GM20431 (cell line): ENCODE measurements at regions not wholly inside any gene's neighbourhood (a gene's known extent, or its start where the extent isn't known, plus 50 kb on each side); places are given as distances from the start of the nearest gene placed in this dataset.

ENCODE experiments used
- in situ Hi-C: fragments of 300-500 bp; cut with MseI, MboI; formaldehyde crosslinking; loops from one replicate; pipeline ENCODE4 v1.15.0; 2020; ENCODE audit warnings: low sequenced_read_pairs; ENCODE audit not compliant: unreplicated experiment

DNA sequence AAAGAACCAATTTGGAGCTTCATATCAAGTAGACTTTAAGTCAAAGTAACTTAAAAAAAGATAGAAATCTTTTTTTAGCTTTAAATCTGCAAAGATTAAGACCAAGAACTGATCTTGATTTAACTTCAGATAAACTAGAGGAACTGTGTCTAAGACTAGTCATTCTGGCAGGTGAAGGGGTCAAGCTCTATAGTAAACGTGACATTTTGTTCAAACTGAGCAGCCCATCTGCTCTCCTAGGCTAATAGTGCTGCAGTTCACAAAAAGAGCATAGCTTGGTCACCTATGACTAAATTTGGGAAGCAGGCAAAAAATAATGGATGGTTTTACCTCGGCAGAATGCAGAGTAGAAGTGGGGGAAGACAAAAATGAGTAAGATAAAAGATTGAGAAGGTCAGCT lies 168.8 kb upstream of the ALCAM start:
- in situ Hi-C loops, result no loop called here

DNA sequence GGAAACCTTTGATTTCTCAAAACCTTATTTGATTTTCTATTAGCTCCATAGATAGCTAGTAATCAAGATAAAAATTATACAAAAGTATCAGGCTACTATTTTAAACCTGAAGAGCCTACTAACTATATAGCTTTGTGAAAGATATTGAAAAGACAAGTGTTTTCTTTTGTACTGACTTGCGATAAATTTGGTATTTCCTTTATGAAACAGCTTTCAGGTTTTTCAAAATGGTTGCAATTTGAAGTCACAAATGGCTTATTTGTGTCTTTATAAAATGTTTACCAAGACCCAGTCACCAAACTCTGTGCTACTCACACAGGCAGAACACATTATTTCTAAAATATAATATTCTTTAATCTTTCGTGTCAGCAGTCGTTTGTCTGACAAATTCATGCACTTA lies 167.5 kb upstream of the ALCAM start:
- in situ Hi-C loops, result no loop called here

DNA sequence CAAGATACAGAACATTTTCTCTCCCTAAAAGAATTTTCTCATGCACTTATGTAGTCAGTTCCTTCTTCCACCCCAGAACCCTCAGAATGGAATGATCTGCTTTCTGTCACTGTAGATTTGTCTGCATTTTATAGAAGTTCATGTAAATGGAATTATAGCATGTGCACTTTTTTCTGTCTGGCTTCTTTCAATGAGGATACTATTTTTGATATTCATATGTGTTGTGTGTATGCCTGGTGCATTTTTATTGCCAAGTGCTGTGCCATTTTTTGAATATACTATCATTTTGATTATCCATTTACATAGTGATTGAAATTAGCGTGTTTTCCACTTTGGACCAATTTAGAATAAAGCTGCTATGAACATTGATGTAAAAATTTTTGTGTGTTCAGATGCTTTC lies 156.6 kb upstream of the ALCAM start:
- in situ Hi-C loops, result no loop called here

DNA sequence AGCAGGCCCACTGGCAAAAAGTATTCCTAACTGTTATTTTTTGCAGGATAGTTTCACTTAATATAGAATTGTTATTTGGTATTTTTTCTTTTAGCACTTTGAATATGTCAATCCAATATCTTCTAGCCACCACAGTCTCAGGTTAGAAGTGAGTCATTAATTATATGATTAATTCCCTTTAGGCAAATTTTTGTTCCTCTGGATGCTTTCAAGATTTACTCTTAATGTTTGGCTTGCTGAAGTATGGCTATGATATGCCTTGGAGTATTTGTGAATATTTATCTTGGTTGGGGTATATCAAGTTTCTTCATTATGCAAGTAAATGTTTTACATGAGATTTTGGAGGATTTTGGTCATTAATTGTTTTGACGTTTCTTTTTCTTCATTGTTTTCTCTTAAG lies 152.1 kb upstream of the ALCAM start:
- in situ Hi-C loops, result no loop called here

DNA sequence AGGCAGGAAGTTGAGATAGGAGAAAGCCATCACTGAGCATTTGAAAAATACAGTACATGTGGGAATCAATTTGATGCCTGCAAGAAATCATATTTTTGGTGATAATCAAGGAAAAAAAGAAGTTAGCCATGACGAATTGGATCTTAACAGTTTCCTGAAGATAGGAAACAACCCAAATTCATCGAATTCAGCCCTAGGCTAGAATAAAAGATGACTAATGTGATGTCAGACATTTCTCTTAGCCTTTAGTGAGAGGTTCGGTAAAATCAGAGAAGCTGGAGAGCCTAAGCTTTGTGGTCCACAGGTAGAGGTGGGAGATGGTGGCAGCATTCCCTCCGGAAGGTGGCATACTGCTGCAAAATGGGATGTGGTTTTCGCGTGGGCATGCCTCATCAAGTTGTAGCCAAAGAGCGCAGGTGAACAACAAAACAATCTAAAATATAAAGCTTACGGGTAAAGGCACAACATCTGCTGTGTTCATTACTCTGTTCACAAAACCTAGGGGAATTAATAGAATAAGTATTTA lies 144.1 kb upstream of the ALCAM start:
- in situ Hi-C loops, result no loop called here

DNA sequence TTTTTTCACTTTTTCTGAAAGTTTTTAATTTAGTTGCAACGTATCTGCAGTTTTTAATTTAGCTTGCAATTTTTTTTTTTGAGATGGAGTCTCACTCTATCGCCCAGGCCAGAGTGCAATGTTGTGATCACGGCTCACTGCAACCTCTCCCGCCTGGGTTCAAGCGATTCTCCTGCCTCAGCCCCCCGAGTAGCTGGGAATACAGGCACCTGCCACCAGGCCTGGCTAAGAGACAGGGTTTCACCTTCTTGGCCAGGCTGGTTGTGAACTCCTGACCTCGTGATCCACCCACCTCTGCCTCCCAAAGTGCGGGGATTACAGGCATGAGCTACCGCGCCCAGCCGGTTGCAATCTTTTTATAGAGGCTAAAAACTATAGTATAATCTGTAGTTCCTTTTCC lies 142.9 kb upstream of the ALCAM start:
- in situ Hi-C loops, result no loop called here

DNA sequence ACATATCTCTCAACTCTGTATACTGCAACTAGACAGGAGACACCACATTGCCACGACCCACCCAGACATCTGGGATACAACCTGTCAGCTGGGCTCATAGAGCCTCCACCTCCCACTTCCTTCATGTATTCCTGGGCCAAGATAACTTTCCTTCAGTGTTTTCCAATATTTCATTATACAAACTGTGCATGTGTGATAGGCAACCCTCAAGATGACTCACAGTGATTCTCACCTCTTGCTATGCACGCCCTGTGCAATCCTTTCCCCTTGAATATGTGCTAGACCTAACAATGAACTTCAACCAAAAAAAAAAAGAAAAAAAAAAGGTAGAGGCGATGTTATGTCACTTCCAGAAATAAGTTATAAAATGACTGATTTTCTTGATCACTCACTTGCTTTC lies 138.0 kb upstream of the ALCAM start:
- in situ Hi-C loops, result no loop called here

DNA sequence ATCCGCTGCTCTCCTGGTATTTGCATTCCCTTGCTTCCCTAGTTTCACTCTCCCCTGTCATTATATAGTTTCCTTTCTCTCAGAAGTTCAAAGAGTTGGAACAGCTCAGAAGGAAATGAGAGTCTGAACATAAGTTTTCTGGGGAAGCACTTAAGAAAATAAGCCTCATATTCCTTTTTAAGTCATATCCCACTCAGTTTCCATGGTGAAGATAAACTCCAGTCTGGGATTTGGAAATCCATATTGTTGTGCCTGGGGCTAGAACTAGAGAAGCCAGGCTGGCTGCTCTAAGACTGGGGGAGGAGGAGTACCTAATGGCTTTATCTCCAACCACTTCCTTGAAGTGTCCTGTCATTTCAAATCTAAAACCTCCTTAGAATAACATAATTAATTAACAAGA lies 134.2 kb upstream of the ALCAM start:
- in situ Hi-C loops, result no loop called here

DNA sequence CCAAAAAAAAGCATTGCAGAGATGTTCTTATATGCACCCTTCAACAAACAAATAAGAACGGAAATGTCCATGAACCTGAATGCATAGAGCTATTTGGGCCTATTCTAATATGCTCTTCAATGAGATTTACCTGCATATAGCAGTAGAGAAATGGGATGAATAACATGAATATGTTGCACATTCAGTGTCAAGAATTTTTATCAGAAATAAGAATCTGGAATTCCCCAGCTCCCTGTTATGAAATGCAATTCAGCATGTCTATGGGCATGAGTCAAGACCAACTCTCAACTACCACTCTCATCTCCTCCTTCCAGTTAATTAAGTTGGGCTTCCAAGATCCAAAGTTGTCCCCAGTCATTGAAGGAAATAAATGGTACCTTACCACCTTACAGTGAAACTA lies 133.7 kb upstream of the ALCAM start:
- in situ Hi-C loops, result no loop called here

DNA sequence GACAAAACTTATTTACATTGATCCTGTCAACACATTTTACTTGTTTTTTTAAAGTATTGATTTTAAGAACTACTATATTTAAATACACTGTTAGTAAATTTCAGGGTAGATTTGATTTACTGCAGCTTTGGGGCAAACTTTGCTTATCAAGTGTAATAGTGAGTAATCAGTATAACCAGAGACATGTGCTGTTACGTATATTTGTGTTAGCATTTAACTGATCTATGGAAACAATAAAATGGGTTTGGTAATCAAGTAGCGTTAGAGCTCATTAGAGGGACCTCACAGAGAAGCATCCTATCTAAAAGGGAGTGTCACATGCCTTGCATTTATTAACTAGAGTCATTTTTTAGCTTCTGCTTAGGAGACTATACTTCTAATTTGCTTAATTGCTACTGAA lies 131.5 kb upstream of the ALCAM start:
- in situ Hi-C loops, result no loop called here

DNA sequence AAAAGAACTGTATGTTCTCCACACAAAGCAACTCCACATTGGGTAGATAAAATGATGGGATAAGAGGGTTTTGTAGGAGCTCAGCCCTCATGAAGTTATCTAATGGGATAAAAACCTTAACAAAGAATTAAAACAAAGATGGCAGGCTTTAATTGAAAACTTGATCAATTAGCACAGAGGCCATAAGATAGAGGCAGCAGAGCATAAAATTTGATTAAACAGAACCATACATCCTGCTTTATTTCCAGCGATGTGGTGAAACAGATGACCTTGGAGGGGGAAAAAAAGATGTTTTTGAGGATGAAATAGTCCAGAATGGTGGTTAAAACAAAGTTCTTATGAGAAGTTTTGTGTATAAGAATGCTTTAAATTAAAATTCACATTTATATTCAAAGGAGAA lies 130.9 kb upstream of the ALCAM start:
- in situ Hi-C loops, result no loop called here

DNA sequence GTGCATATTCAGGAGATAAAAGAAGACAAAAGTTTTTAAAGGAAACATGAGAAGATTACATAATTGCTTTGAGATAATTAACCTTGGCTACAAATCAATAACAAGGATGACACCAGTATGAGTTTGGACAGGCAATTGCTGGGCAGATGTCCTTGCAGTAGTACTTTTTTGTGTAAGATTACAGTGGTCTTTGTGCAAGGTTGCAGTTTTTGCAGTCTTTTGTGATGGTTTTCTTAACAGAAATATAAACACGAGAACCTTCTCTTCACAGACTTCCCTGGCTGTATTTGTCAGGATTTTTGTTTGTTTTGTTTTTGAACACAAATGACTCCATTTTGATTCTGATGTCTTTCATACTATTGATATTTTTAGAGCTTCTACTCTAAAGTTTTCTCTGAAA lies 128.3 kb upstream of the ALCAM start:
- in situ Hi-C loops, result no loop called here

DNA sequence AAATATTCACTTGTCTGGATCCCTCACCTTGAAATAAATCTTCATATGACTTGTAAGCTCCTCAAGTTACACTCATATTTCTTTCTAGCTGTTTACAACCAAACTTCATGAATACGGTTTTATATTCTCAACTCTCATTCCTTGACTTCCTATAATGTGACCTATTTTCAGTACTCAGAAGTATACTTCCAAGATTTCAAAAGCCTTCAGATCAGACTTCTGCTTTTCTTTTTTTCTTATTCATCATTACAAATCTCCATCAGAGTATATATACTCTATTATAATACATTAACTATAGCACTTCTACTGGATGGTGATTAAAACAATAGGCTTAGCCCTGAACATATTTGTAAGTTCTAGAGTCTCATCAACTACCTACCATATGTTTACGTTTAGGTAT lies 123.6 kb upstream of the ALCAM start:
- in situ Hi-C loops, result no loop called here

DNA sequence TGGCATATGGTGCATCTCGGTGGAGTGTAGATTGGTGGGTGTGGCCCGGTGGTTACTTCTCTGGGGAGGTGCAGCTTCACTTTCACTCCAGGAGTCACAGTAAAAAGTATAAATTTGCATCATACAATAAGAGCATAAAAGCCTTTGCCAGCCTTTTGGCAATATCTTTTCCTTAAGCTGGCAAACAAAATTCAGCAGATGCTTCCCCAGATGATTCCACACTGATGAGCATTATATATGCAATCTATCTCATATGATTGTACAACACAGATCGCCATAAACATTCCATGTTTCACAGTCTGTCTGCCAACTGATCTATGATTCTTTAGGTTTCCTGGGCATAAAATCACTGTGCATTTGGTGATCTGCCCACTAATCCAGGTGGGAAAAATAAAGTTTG lies 120.2 kb upstream of the ALCAM start:
- in situ Hi-C loops, result no loop called here

DNA sequence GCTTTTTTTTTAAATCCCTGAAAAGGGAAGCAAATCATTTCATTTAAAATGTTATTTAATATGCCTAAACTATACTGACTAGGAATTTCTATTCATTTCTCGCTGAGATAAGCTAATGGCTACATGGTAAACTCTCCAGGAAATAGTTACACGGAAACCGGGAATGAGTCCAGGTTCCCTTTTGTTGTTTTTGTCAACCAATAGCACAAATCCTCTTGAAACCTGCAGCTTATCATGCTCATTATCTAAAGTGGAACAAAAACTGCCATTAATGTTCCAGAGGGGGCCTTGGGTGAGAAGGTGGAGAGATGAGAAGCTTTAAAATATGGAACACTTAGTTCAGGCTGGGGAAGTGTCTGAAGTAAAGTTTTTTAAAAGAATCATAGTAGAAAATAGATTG lies 113.5 kb upstream of the ALCAM start:
- in situ Hi-C loops, result no loop called here

DNA sequence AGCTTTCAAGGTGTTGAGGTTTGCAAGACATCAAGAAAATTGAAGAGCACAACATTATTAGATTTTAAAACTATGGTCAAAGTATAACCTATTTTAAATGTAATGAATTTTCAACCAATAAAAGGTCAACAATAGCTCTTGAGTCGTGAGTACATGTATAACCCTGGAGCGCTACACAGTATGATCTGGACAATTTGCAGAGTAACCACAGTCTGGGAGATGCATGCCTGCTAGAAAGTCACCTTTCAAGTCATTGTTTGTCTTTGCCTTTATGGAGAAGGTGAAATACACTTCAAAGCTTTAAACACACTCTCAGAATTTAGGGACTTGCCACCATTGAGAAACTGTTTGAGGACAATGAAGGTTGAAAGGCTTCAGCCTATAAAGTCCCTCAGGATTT lies 112.6 kb upstream of the ALCAM start:
- in situ Hi-C loops, result no loop called here

DNA sequence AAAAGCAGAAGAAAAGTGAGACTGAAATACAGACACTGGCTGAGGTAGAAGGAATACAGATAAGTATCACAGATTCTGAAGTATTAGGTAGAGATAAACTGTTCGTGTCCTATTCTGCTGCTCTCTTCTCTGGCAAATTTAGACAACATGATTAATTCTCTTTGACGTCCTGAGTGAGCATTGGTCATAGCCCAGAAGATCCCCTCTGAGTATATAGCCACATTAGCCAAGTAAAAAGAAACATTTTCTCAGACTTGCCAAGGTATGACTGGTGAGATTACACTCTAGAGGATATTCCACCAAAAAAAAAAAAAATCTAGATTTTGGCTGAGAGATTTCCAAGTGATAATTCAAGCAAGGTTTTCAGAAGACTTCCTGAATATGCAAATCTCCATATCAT lies 111.4 kb upstream of the ALCAM start:
- in situ Hi-C loops, result no loop called here

DNA sequence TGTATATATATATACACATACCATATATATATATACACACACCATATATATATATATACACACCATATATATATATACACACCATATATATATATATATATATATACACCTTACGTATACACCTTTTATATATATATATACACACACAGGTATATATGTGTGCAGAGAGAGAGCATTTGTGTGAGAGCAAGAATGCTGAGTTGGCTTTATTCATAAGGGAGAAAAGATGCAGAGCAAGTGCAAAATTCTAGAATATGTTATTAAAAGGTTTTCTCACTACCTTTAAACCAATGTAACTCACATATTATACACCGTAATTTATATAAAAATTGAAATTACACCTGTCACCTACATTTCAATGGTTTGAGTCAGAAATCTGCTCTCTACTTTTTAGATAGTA lies 107.2 kb upstream of the ALCAM start:
- in situ Hi-C loops, result no loop called here

DNA sequence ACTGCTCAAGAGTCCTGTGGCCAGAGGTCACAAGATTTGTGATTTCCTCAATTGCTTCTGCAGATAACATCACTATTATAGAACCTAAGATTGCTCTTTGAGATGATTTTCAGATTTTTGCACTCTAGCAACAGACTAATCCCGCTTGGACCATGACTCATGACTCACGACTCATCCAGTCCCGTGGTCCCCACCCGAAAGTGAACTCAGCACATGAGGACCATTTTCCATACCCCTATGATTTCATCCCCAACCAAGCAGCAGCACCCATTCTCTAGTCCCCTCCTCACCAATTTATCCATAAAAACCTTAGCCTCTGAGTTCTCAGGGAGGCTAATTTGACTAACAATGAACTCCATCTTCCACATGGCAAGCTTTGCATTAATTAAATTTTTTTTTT lies 106.3 kb upstream of the ALCAM start:
- in situ Hi-C loops, result no loop called here

DNA sequence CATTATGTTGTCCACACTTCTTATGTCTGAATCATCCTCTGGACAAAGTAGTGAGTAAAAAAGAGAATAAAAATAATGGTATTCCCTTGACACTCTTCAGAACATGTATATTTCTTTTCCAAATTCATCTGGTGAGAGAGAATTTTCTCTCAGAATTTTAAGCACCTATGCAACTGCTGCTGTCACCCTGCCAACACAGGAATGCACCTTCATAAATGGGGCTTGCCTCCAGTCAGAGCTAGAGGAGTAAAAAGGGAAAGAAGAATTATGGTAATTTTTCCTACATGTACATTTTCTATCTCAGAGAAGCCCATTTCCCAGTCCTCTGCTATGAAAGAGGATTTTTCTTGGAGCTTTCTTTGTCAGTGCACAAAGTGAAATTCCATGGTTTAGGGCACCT lies 92.2 kb upstream of the ALCAM start:
- in situ Hi-C loops, result no loop called here

DNA sequence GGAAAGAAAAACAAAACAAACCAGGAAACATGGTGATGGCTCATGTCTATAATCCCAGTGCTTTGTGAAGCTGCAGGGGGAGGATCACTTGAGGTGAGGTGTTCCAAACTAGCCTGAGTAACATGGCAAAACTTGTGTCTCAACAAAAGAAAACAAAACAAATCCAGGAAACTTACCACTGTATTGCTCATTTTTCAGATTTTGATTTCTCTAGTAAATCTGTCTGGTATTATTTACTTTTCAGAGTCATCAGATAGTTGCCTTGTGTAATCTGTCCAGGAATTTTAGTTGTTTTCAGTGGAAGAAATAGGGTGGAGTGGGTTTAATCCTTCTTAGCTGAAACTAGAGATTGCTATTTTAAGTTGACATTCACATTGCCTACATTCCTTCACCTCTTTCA lies 91.8 kb upstream of the ALCAM start:
- in situ Hi-C loops, result no loop called here

DNA sequence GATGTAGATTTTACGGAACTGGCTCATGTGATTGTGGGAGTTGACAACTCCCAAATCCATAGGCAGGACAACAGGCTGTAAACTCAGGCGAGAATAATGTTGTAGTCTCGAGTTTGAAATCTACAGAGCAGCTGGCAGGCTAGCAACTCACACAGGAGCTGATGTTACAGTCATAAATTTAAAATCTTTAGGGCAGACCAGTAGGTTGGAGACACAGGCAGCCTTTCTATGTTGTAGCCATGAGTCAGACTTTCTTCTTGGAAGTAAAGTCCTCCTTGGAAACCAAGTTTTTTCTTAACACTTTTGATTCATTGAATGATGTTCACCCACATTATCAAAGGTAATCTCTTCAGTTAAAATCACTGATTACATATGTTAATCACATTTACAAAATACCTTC lies 89.1 kb upstream of the ALCAM start:
- in situ Hi-C loops, result no loop called here

DNA sequence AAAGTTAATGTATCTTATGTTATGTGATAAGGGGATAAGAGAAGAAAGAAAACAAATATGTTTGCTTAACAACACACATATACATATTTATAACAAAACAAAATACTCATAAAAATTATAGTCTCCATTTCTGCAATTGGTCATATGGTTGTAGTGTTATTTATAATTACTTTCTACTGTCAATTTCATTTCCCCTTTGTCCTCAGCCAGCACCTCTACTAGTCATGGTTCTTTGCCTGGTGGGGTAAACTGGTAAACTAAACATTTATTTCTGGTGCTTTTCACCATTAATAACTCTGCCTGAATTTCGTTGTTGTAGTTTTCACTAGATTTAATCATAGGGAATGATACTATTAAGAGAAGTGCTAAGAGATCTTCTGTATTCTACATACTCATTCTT lies 88.0 kb upstream of the ALCAM start:
- in situ Hi-C loops, result no loop called here
